ENCODE measurements at regions not wholly inside any gene's neighbourhood (a gene's known extent, or its start where the extent isn't known, plus 50 kb on each side); places are given as distances from the start of the nearest gene placed in this dataset.

DNA sequence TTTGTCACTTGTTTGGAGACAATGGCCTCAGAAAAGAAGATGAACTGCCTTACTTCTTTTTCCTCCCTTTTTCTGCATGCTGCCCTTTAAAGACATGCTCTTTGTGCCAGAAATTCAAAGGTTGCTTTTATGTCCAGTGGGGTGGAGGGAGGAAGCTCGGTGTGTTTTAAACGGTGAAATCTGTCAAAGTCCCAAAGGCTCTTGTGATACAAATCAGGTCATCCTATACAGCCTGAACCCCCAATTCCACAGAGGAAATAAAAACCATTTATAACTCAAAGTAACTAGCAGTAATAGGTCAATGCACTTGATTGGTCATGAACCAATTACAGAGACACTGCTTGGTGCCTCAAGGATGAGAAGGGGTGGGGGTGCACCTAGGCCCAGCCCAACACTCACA lies 339.3 kb upstream of the F9 start:
- no peak for TF ChIP-seq EZH2phosphoT487 (IDR thresholded peaks at IDR 0.05; ENCODE audit: borderline replicate concordance, low read depth, low read length)
- TF ChIP-seq, protein P1, sequence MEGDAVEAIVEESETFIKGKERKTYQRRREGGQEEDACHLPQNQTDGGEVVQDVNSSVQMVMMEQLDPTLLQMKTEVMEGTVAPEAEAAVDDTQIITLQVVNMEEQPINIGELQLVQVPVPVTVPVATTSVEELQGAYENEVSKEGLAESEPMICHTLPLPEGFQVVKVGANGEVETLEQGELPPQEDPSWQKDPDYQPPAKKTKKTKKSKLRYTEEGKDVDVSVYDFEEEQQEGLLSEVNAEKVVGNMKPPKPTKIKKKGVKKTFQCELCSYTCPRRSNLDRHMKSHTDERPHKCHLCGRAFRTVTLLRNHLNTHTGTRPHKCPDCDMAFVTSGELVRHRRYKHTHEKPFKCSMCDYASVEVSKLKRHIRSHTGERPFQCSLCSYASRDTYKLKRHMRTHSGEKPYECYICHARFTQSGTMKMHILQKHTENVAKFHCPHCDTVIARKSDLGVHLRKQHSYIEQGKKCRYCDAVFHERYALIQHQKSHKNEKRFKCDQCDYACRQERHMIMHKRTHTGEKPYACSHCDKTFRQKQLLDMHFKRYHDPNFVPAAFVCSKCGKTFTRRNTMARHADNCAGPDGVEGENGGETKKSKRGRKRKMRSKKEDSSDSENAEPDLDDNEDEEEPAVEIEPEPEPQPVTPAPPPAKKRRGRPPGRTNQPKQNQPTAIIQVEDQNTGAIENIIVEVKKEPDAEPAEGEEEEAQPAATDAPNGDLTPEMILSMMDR (conservative IDR thresholded peaks at IDR 0.05; ENCODE audit: low read length), result no peak
